SK-N-SH (cell line): ENCODE measurements at regions not wholly inside any gene's neighbourhood (a gene's known extent, or its start where the extent isn't known, plus 50 kb on each side); places are given as distances from the start of the nearest gene placed in this dataset.

Experiments
- CTCF ChIA-PET: fragments of 300-600, 350-600 bp; formaldehyde crosslinking; extraction: SDS; loops from one replicate; lab custom pipeline; 2021; lab: Yijun Ruan, JAX
- POLR2A ChIA-PET: fragments of 350-600 bp; sonication (Branson Sonifier 250); formaldehyde crosslinking; extraction: SDS; loops from one replicate; lab custom pipeline; 2020; ENCODE audit warnings: antibody characterized with exemption, inconsistent platforms; lab: Yijun Ruan, JAX
- DNase-seq: peaks from one replicate; pipeline ENCODE4 v3.0.0; 2012
- H2AFZ ChIP-seq: fragments of 200-600 bp; sonication (generic); 2 replicates; pipeline ENCODE4 v1.8.1; 2016; ENCODE audit warnings: antibody characterized with exemption, mild to moderate bottlenecking, low read depth
- H3F3A ChIP-seq: fragments of 200-600 bp; sonication (generic); replicated peaks from 2 replicates; pipeline ENCODE3; 2016; ENCODE audit warnings: antibody characterized with exemption, mild to moderate bottlenecking; ENCODE audit not compliant: insufficient read depth
- H3K27ac ChIP-seq, 2 experiments: fragments of 200-500 bp in 1 of 2; fragments of 200-600 bp in 1 of 2; sonication (Bioruptor generic) in 1 of 2; sonication (generic), shearing (Covaris generic) in 1 of 2; 2 replicates each; pipeline versions ENCODE4 v1.5.1 to v1.6.1; 2014 to 2016; ENCODE audit warnings: low read depth in 2 of 2, inconsistent platforms in 1 of 2, low read length in 1 of 2, mild to moderate bottlenecking in 1 of 2, mixed read lengths in 1 of 2
- H3K27me3 ChIP-seq: fragments of 200-600 bp; sonication (generic), shearing (Covaris generic); 2 replicates; pipeline ENCODE4 v1.6.1; 2016; ENCODE audit warnings: mixed run types; ENCODE audit not compliant: insufficient read depth
- H3K36me3 ChIP-seq, 2 experiments: fragments of 200-500 bp in 1 of 2; fragments of 200-600 bp in 1 of 2; sonication (Bioruptor generic) in 1 of 2; sonication (generic) in 1 of 2; replicated peaks in 1 of 2; 2 replicates each; pipeline versions ENCODE3 to v1.5.1; 2014 to 2016; ENCODE audit warnings: low read length in 1 of 2, mild to moderate bottlenecking in 1 of 2; ENCODE audit not compliant: insufficient read depth in 2 of 2, control insufficient read depth in 1 of 2
- H3K4me1 ChIP-seq, 2 experiments: fragments of 200-500 bp in 1 of 2; fragments of 200-600 bp in 1 of 2; sonication (Bioruptor generic) in 1 of 2; sonication (generic), shearing (Covaris generic) in 1 of 2; 2 replicates each; pipeline versions ENCODE4 v1.5.1 to v1.6.1; 2014 to 2016; ENCODE audit warnings: low read depth in 1 of 2, low read length in 1 of 2, mixed run types in 1 of 2; ENCODE audit not compliant: insufficient read depth in 2 of 2, control insufficient read depth in 1 of 2
- H3K4me2 ChIP-seq: fragments of 200-600 bp; sonication (generic), shearing (Covaris generic); 2 replicates; pipeline ENCODE4 v1.6.1; 2017; ENCODE audit warnings: mixed run types
- H3K4me3 ChIP-seq, 2 experiments: fragments of 200-500 bp in 1 of 2; fragments of 200-600 bp in 1 of 2; sonication (Bioruptor generic) in 1 of 2; sonication (generic), shearing (Covaris generic) in 1 of 2; 2 replicates each; pipeline versions ENCODE4 v1.5.1 to v1.8.1; 2014 to 2016; ENCODE audit warnings: low read depth in 2 of 2, inconsistent platforms in 1 of 2, low read length in 1 of 2, mild to moderate bottlenecking in 1 of 2, mixed read lengths in 1 of 2, moderate library complexity in 1 of 2
- H3K79me2 ChIP-seq: fragments of 200-600 bp; sonication (generic); 2 replicates; pipeline ENCODE4 v1.8.1; 2017; ENCODE audit warnings: mild to moderate bottlenecking; ENCODE audit not compliant: insufficient read depth
- H3K9ac ChIP-seq: fragments of 200-600 bp; sonication (generic); 2 replicates; pipeline ENCODE4 v1.6.1; 2017; ENCODE audit warnings: mixed run types
- H3K9me2 ChIP-seq: fragments of 200-600 bp; sonication (generic); 2 replicates; pipeline ENCODE4 v1.6.1; 2017; ENCODE audit warnings: mixed run types
- H3K9me3 ChIP-seq: fragments of 200-600 bp; sonication (generic); 2 replicates; pipeline ENCODE4 v1.6.1; 2017; ENCODE audit warnings: mixed run types, mild to moderate bottlenecking, moderate library complexity
- H4K20me1 ChIP-seq: fragments of 200-600 bp; sonication (generic); 2 replicates; pipeline ENCODE4 v1.6.1; 2017; ENCODE audit warnings: mild to moderate bottlenecking, mixed run types; ENCODE audit not compliant: insufficient read depth
- CTCF ChIP-seq: fragments of 200-600 bp; sonication (generic); IDR thresholded peaks from 2 replicates; pipeline ENCODE4 v1.6.1; 2017; ENCODE audit warnings: antibody characterized with exemption, mild to moderate bottlenecking, moderate library complexity
- EZH2phosphoT487 ChIP-seq: fragments of 200-600 bp; sonication (generic); IDR thresholded peaks from 2 replicates; pipeline ENCODE4 v1.6.1; 2017; ENCODE audit warnings: low read depth, mixed run types, mild to moderate bottlenecking, antibody characterized with exemption, moderate library complexity, borderline replicate concordance
- FOSL2 ChIP-seq: IDR thresholded peaks from 2 replicates; pipeline ENCODE4 v1.4.0; 2012; ENCODE audit warnings: low read depth, mild to moderate bottlenecking, moderate library complexity, borderline replicate concordance
- FOXJ3 ChIP-seq: sonication (generic); formaldehyde crosslinking; IDR thresholded peaks from 2 replicates; pipeline ENCODE4 v1.5.1; 2020; ENCODE audit warnings: mild to moderate bottlenecking, missing genetic modification reagents
- GABPA ChIP-seq: IDR thresholded peaks from 2 replicates; pipeline ENCODE4 v1.4.0; 2012; ENCODE audit warnings: low read depth, mild to moderate bottlenecking
- MAX ChIP-seq: IDR thresholded peaks from 2 replicates; pipeline ENCODE4 v1.4.0; 2012; ENCODE audit warnings: low read depth
- MEF2A ChIP-seq: IDR thresholded peaks from 2 replicates; pipeline ENCODE4 v1.4.0; 2012; ENCODE audit warnings: low read depth, borderline replicate concordance
- NFIC ChIP-seq: IDR thresholded peaks from 2 replicates; pipeline ENCODE4 v1.4.0; 2012; ENCODE audit warnings: borderline replicate concordance
- RAD21 ChIP-seq: IDR thresholded peaks from 2 replicates; pipeline ENCODE4 v1.6.1; 2012; ENCODE audit warnings: mild to moderate bottlenecking, low read length
- RXRA ChIP-seq: IDR thresholded peaks from 2 replicates; pipeline ENCODE4 v1.4.0; 2012; ENCODE audit warnings: low read depth, mild to moderate bottlenecking, borderline replicate concordance
- SIN3A ChIP-seq: IDR thresholded peaks from 2 replicates; pipeline ENCODE4 v1.6.1; 2012; ENCODE audit warnings: low read depth, mild to moderate bottlenecking, low read length, moderate library complexity, borderline replicate concordance
- SMC3 ChIP-seq: IDR thresholded peaks from 2 replicates; pipeline ENCODE4 v1.6.1; 2012; ENCODE audit warnings: low read depth, low read length, improper control_type of control experiment
- TAF1 ChIP-seq: IDR thresholded peaks from 2 replicates; pipeline ENCODE4 v1.6.1; 2012; ENCODE audit warnings: low read depth, mild to moderate bottlenecking, low read length, moderate library complexity, borderline replicate concordance
- TCF12 ChIP-seq: IDR thresholded peaks from 2 replicates; pipeline ENCODE4 v1.4.0; 2012
- TEAD4 ChIP-seq: IDR thresholded peaks from 2 replicates; pipeline ENCODE4 v1.4.0; 2012; ENCODE audit warnings: mild to moderate bottlenecking, borderline replicate concordance; ENCODE audit not compliant: insufficient read depth
- USF2 ChIP-seq: fragments of 150-350 bp; IDR thresholded peaks from 2 replicates; pipeline ENCODE4 v1.6.1; 2017; ENCODE audit warnings: antibody characterized with exemption, low read length, low read depth, borderline replicate concordance
- YY1 ChIP-seq: IDR thresholded peaks from 2 replicates; pipeline ENCODE4 v1.4.0; 2012; ENCODE audit warnings: low read depth, mild to moderate bottlenecking
- ZBTB33 ChIP-seq: IDR thresholded peaks from 2 replicates; pipeline ENCODE4 v1.4.0; 2012; ENCODE audit warnings: low read depth, borderline replicate concordance
- WGBS: methylation state at CpG from one replicate; pipeline ENCODE4 v1.1.6; 2017; ENCODE audit warnings: low lambda C conversion rate; 5-methylcytosine and 5-hydroxymethylcytosine counted together

GRCh38 chrX:36543499-36543898 lies 464.7 kb upstream of the FAM47C start:
- Histone ChIP-seq H4K20me1 (no peaks in the 10 kb centered on the region), H3K27me3 (no peaks in the 10 kb centered on the region), H3K9me2 (no peaks in the 10 kb centered on the region), H3K27ac (no peak overlapping the region), H3K9me3 (no peaks in the 10 kb centered on the region), H3K36me3 (no peaks in the 10 kb centered on the region), H3K4me1 (no peaks in the 10 kb centered on the region), H3K4me3 (no peak overlapping the region), H3K4me2 (no peak overlapping the region), H3K79me2 (no peaks in the 10 kb centered on the region), H3K9ac (no peak overlapping the region), H2AFZ (no peak overlapping the region), H3F3A (no peaks in the 10 kb centered on the region)
- DNase-seq = no peak
- TF ChIP-seq TCF12 = no peak
- no peak for TF ChIP-seq MEF2A
- TF ChIP-seq TEAD4 = no peak
- TF ChIP-seq FOSL2 = no peak
- TF ChIP-seq FOXJ3 (CRISPR knock-in tag) = no peak
- no peak for TF ChIP-seq YY1
- no peak for TF ChIP-seq NFIC
- TF ChIP-seq USF2 = no peak
- no peak for TF ChIP-seq MAX
- no peak for TF ChIP-seq CTCF
- no peak for TF ChIP-seq ZBTB33
- TF ChIP-seq SIN3A = no peak
- ChIA-PET CTCF (no interaction called here), POLR2A (no interaction called here)
- WGBS = 0% methylated on average over 1 of the region's 1 CpG

- Histone ChIP-seq H3K36me3 (no peaks in the 10 kb centered on the region), H4K20me1 (no peaks in the 10 kb centered on the region), H3K9me2 (no peaks in the 10 kb centered on the region), H3F3A (no peaks in the 10 kb centered on the region), H3K79me2 (no peaks in the 10 kb centered on the region), H3K4me2 (no peak overlapping the region), H2AFZ (no peak overlapping the region), H3K4me3 (no peak overlapping the region), H3K27ac (no peak overlapping the region), H3K27me3 (no peaks in the 10 kb centered on the region), H3K9me3 (no peaks in the 10 kb centered on the region), H3K4me1 (no peaks in the 10 kb centered on the region), H3K9ac (no peak overlapping the region)
- ChIA-PET CTCF (interaction anchor here (1.1 kb wide), 1 partner anchor 39 kb away, joined by 3 read pairs; no protein-coding TSS in a partner anchor), POLR2A (no interaction called here)
- DNase-seq = no peak
- WGBS = 4% methylated on average over 2 of the region's 2 CpGs
- TF ChIP-seq RXRA (no peak), EZH2phosphoT487 (no peak), GABPA (no peak), SMC3 (no peak), TAF1 (no peak), USF2 (no peak), MEF2A (no peak), TEAD4 (no peak), RAD21 (no peak), MAX (no peak)
These were observed 445.2 kb upstream of the FAM47C start for GRCh38 chrX:36562986-36563385.
